A549 (cell line): ENCODE measurements at regions not wholly inside any gene's neighbourhood (a gene's known extent, or its start where the extent isn't known, plus 50 kb on each side); places are given as distances from the start of the nearest gene placed in this dataset.

Experiments
- CTCF ChIP-seq: fragments of >200 bp; sonication (Bioruptor Twin); formaldehyde crosslinking; IDR thresholded peaks from 3 replicates; pipeline ENCODE4 v1.5.1; 2016
- HDAC2 ChIP-seq: fragments of 200-600 bp; sonication (generic); IDR thresholded peaks from 2 replicates; pipeline ENCODE4 v1.6.1; 2016
- MAX ChIP-seq: IDR thresholded peaks from 2 replicates; pipeline ENCODE4 v1.6.1; 2012

GRCh38 chr2:236988690-236989624 lies 96.7 kb upstream of the COPS8 start:
- TF ChIP-seq HDAC2, result no peak
- TF ChIP-seq CTCF, result no peak
- TF ChIP-seq MAX, result no peak
